Choroid plexus epithelial cell (primary cell): ENCODE measurements at regions not wholly inside any gene's neighbourhood (a gene's known extent, or its start where the extent isn't known, plus 50 kb on each side); places are given as distances from the start of the nearest gene placed in this dataset.
"Not testable (repeated sequence)": the region's sequence is repeated elsewhere in the genome, so short reads cannot be mapped to it uniquely, and the experiment has no call there.

Experiments
- DNase-seq: peaks from one replicate; pipeline ENCODE4 v3.0.0-alpha.2; 2010; ENCODE audit warnings: low read depth
- H3K4me3 ChIP-seq: 2 replicates; pipeline ENCODE4 v1.5.1; 2011; ENCODE audit warnings: low read depth, mild to moderate bottlenecking, control low read depth, low read length, moderate library complexity
- TF ChIP-seq, protein P1 (sequence below): conservative IDR thresholded peaks from 2 replicates; pipeline ENCODE4 v1.5.1; 2011; ENCODE audit warnings: low read depth, mild to moderate bottlenecking, control low read depth, inconsistent platforms, low read length, moderate library complexity

GRCh38 chr2:145538661-145539350 lies 1018.9 kb upstream of the ZEB2 start:
- H3K4me3 ChIP-seq = no peak overlapping the region
- DNase-seq = no peak
- TF ChIP-seq, protein P1, sequence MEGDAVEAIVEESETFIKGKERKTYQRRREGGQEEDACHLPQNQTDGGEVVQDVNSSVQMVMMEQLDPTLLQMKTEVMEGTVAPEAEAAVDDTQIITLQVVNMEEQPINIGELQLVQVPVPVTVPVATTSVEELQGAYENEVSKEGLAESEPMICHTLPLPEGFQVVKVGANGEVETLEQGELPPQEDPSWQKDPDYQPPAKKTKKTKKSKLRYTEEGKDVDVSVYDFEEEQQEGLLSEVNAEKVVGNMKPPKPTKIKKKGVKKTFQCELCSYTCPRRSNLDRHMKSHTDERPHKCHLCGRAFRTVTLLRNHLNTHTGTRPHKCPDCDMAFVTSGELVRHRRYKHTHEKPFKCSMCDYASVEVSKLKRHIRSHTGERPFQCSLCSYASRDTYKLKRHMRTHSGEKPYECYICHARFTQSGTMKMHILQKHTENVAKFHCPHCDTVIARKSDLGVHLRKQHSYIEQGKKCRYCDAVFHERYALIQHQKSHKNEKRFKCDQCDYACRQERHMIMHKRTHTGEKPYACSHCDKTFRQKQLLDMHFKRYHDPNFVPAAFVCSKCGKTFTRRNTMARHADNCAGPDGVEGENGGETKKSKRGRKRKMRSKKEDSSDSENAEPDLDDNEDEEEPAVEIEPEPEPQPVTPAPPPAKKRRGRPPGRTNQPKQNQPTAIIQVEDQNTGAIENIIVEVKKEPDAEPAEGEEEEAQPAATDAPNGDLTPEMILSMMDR = no peak

DNA sequence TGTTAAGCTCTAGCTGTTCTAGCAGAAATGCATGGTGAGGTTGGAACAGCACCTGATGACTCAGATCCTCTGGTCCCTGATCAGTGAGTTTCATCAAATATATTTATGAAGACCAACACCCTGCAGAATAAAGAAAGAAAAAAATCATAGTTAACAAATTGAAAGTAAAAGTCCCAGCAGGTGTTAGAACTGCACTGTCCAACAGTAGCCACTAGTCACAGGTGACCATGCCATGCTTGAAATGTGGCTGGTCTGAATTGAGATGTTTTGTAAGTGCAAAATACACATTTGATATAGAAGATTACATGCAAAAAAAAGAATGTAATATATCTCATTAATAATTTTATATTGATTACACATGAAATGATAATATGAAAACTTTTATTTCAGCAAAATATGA lies 1010.7 kb upstream of the ZEB2 start:
- no peak for DNase-seq
- H3K4me3 ChIP-seq = no peak overlapping the region
- TF ChIP-seq, protein P1 = no peak

DNA sequence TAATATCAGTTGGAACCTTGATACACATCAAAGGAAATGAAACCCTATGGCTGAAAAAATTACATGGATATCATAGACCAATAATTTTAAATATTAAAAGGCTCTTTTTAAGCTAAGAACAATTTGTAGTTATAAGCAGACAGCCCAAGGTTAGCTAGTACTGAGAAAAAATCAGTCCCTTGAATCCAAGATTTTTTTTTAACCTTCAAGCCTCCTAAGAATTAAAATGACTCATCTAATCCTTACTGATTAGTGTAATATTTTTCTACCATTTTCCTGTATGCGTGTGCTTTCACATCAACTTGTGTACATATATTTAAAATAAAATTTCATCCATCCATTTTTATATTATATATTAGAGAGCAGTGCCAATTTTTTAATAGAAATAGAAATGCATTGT lies 1004.9 kb upstream of the ZEB2 start:
- TF ChIP-seq, protein P1 = no peak
- H3K4me3 ChIP-seq = no peak overlapping the region
- DNase-seq = no peak

- no peak overlapping the region for H3K4me3 ChIP-seq
- TF ChIP-seq, protein P1 = no peak
- no peak for DNase-seq
Observed at GRCh38 chr2:145524303-145524702, 1004.4 kb upstream of the ZEB2 start.

DNA sequence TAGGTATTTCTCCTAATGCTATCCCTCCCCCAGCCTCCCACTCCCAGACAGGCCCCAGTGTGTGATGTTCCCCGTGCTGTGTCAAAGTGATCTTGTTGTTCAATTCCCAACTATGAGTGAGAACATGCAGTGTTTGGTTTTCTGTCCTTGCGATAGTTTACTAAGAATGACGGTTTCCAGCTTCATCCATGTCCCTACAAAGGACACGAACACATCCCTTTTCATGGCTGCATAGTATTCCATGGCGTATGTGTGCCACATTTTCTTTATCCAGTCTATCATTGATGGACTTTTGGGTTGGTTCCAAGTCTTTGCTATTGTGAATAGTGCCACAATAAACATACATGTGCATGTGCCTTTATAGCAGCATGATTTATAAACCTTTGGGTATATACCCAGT lies 999.3 kb upstream of the ZEB2 start:
- not testable (repeated sequence) for H3K4me3 ChIP-seq, DNase-seq

DNA sequence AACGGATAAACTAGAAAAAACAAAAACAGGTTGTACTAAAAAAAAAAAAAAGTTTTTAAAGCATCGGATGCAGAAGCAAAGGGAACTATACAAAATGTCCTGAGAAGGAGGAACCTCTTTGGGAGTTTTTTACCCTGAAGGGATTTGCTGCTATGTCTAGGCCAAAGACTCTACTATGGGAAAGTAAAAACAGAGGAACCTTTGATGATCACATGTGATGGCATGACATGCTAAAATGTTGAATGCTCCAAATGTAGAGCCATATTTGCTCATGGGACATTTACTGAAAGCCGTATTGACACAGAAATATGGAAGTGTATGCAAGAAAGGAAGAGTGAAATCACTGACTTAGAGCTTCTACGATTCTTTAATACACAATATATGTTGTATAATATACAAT lies 992.0 kb upstream of the ZEB2 start:
- TF ChIP-seq, protein P1 = no peak
- no peak for DNase-seq
- H3K4me3 ChIP-seq = no peak overlapping the region

DNA sequence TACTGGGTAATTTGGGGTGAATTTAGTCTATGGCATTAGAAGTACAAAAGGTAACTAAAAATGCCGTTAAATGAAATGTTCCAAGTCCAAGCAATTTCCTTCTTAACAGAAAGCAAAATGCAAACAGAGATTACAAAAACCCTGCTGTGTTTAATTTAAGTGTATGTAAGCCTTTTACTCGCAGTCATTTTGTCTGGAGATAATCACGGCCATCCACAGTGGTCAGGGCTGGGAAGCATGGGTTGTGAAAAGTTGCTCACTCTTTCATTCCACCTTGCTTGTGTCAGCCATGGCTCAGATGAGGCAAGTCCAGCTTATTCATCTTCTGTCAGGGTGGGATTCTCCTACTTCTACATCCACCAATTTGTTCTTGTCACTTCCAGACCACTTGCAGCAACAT lies 983.6 kb upstream of the ZEB2 start:
- peak; percentile 16 for DNase-seq
- TF ChIP-seq, protein P1 = no peak
- H3K4me3 ChIP-seq = no peak overlapping the region

GRCh38 chr2:145501920-145502319 lies 982.0 kb upstream of the ZEB2 start:
- no peak overlapping the region for H3K4me3 ChIP-seq
- DNase-seq = no peak
- TF ChIP-seq, protein P1 = no peak
